ENCODE measurements at regions not wholly inside any gene's neighbourhood (a gene's known extent, or its start where the extent isn't known, plus 50 kb on each side); places are given as distances from the start of the nearest gene placed in this dataset.

DNA sequence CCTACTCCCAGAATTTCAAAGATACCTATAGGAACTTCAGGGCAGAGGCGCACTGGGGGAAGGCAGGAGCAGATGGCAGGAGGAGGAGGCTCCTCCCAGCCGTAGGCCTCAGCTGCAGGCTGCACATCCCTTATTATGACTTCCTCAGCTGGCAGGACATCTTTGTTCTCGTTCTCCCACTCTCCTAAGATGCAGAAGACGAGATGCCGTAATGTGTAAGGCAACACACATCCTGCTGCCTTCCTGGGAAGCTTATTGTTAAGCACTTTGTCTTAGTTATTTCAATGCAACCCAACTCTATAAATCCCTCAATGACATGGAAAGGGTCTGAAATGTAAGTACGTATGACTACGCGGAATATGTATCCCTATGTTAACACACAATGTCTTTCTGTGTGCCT, 599.8 kb upstream of the MGMT start:
- DNase-seq = no peak

DNA sequence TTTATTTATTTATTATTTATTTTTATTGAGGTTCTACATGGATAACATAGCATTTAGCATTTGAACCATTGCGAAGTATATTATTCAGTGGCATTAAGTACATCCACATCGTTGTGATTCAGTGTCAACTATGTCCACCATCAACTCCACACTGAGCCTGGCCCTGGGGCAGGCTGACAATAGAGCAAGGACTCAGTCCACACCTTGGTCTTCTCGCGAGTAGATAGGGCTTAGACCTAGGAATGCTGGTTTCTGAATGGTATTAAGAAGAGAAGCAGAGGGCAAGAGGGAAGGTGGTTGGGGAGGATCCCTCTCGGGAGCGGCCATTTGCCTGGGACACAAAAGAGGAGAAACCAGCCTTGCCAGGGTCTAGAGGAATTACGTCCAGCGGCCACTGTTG, 599.2 kb upstream of the MGMT start:
- DNase-seq = no peak

DNA sequence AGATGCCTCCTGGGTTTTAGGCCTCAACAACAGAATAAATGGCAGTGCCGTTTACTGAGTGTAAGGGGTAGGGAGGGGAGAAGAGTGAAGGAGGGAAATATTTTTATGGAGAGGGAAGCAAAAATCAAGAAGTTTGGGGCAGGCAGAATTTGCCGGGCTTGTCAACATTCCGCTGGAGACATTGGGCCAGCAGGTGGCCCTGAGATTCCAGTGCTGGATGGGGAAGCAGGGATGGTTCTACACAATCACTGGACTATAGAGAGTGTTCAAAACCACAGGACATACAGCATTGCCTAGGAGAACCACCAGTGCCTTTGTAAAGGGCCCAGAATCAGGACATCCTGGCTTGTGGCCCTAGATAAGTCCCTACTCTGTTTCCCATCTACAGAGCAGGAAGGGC, 598.6 kb upstream of the MGMT start:
- DNase-seq = no peak

DNA sequence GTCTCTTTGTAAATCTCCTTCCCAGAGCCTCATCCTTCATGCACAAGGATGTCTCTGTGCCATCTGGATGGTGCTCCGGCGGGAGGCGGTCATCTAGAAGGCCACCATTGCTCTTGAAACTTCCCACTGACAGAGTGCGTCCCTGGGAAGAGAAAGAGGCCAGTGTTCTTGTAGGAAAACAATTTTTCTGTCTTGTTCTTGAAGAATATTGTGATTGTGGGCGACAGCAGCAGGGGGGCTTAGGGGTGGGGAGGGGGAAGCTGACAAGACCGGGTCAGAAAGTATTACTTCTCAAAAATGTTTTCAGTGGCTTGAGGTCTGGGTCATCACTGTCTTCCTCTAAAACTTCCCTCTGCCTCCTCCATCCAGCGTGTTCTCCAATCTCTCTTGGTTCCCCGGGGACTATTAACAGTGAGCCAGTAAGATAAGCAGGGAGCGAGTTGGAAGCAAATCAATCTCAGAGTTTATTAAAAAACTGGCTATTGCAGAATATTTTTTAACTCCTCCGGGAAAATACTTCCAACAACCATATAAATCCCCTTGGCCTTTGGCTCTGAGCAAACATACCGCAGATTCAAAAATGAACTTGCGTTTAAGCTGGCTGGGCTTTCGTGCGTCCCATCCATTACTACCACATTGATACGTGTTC, 597.8 kb upstream of the MGMT start:
- DNase-seq = no peak

DNA sequence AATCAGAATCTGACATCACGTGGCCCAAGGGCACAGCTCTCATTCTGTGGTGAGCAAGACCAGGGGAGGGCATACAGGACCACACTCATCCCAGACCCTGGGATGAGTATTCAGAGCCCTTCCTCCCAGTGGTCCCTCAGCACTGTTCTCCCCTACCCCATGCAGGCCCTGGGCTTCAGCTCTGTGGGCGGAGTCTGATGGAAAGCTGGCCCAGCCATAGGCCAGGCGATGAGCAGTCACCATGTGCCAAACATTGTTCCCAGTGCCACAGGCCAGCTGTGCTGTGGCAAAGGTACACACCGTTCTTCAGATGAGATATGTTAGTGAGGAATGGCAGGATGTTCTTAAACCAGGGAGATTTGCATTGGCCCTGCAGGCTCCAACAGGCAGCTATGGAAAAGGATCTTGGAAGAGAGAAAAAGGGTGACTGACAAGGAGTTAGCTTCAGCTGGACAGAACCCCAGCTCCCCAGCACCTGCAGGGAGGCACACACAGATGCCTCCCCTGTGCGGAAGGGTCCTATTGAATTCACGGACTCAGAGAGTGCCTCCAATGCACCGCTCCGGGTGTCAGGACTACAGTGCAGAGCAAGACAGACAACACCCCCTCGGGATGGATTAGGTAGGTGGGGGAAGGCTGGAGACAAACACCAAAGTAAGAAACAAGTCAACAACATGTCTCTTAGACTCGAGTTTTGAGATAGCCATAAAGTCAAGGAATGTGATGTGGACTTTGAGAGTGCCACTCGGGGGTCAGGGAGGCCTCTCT, 596.0 kb upstream of the MGMT start:
- DNase-seq = no peak

DNA sequence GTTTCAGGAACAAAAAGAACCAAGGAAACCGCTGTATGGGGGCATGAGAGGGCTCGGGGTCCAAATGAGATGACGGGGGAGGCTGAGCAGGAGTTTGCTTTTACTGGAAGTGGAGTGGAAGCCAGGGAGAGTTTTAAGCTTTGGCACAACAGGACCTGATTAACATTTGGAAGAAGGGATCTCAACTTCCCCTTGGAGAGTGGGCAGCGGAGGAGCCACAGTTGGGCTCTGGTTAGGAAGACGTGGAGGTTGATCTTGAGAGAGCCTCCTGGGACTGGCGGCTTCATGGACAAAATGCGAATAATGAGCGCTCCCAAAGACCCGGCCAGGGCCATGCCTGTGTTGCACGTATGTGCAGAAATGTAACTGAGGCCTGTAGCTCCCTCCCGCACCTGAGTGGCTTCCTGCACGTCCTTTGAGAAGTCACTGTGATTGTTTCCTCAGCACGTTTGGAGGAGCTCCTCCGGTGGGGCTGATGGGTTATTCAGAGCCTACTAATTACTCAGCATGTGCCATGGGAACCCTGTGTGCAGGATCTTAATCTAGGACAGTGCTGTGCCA, 595.3 kb upstream of the MGMT start:
- DNase-seq = no peak

DNA sequence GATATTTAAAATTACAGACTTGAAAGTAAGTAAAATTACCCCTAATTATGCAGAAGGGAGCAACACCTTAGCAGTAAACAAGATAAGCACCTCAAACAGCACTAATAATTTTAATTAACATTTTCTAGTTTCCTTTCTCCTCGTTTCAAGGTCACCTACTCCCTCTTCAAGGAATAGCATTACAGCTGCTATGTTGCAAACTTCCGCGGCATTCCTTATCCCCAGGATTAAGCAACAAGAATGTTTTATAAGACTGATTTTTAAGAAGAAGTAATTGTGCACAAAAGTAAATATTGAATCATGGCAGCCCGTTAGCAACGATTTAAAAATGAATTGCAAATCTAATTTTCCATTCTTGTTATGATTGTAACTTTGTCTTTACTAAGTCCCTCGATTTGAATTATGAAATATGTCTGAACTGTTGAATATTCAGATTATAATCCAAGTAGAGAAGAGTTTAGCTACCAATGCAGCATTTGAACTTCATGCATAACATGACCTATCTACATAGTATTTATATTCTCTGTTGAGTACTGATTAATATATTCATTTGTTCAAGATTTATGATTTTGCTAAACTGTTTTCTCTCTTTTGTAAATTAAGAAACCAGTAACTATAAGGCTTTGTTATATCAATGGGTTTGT, 593.5 kb upstream of the MGMT start:
- DNase-seq = no peak

DNA sequence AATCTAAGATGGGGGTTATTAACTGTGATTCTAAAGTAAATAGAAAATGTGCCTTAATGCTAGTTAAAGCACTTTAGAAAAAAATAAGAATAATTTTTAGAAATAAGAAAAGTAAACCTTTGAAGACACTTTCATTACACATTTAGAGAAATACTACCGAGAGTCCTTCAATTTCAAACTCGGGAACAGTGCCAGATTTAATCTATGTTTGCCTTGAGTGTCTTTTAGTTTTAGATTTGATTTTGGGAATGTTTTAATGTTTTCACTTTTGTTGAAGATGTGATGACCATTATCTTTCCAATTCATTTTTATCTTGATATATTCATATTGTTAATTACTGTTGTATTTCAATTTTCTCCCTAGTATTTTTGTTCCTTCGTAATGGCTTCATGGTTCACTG, 592.7 kb upstream of the MGMT start:
- no peak for DNase-seq

DNA sequence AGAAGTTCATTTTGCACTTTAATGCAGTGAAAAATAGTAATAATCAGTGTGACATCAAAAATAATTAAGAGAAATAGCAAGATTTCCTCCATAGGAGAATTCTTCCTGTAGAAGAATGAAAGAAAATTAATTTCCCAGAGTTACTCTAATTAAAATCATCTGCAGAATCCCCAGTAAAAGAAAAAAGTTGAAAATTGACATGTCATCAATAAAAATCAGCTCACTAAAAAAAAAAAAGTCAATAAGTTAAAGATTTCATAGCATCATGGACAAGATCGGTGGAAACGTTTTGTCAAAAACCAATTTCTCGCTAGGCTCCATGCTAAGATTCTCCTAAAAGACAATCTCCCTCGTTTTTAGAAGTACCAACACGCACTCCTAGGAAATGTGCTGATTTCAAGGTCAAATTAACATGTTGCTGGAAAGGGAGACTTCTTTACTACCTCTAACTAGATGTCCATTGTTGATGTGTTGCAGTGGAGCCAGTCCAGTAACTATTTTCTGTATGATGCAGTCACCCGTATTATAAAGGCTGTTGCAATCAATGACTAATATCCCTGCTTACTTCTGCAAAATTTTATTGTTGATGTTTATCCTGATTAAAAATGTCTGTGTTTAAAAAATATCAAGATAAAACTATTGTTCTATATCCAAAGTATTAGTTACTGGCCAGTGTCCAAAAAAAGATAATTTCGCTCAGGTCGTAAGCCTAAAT, 591.9 kb upstream of the MGMT start:
- no peak for DNase-seq

DNA sequence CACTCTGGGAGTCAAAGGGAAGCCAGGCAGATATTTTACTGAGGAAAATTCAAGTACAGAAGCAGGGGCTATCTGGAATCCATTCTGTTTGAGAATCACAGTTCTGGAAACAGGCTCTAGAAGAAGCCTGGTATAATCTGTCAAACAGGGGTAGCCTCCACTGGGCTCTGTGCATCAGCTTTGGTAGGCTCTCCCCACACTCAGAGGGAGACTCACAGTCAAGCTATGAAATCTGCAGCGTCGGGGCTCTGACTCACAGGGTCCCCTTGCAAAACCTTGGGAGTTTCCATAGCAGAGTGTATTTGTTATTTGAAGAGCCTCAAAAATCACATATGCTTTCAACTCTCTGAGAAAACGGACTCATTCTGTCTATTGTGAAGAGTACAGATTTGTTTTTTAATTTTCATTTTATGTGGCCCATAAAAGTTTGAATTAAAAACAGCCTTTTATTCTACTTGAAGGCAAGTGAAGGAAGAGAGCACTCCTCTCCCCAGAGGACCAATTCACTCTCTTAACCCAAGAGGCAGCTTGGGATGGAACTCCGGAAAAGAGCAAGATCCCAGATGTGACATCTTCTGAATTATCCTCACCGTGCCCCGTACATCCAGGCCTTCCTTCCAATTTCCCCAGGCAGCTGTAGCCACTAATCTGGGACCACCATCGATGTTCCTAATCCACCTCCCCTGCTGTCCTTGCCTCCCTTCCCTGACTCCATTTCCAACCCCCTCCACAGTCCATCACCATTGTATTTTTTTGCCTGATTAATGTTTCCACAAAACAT, 590.9 kb upstream of the MGMT start:
- no peak for DNase-seq

DNA sequence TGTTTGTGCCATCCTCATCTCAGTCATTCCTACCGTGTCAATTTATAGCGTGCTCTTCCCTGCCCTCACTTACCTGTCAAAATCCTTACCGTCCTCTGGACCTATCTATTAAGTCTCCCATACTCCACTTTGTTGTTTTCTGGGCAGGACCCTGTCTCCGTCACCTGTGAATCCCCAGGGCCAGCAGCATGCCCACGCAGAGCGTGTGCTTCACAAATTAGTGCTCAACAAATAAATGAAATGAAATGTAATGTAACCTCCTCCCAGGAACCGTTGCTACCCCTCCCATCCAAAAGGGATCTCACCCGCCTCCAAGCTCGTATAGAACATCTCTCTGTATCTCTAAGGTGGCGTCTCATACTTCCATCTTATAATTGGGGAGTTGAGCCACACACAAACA, 589.9 kb upstream of the MGMT start:
- no peak for DNase-seq

DNA sequence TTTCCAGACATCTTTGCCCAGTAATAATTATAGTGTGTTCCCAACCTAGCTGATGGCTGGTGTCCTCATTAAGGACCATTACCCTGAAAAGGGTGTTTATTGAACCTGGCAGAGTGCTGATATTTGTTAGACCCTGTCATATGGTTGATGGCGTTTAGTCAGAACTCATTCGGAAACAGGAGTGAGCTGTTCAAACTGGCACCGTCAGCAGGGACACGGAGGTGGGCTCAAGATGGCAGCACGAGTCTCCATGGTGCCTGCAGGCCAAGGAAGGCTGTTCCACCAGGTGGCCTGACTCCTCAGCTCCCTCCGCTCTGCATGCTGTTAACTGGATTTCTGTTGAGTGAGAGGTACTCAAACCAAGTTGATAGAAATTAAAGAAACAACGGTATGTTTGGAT, 589.1 kb upstream of the MGMT start:
- DNase-seq = no peak

DNA sequence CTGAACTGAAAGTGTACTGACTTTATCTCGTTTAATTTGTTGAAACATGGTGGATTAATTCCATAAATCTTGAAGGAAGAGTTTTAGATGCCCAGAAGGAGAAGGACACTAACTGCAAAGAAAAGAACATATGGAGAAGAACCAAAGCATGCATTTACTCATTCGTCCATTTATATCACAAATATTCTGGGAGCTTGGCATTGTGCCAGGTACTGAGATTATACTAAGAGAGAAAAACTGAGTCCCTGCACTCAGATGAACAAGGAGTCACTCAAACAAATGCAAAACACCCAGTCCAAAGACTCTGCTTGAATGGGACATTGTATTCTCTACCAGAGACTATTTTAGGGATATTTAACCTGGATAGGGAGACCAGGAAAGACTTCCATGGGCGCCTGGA, 588.0 kb upstream of the MGMT start:
- no peak for DNase-seq

DNA sequence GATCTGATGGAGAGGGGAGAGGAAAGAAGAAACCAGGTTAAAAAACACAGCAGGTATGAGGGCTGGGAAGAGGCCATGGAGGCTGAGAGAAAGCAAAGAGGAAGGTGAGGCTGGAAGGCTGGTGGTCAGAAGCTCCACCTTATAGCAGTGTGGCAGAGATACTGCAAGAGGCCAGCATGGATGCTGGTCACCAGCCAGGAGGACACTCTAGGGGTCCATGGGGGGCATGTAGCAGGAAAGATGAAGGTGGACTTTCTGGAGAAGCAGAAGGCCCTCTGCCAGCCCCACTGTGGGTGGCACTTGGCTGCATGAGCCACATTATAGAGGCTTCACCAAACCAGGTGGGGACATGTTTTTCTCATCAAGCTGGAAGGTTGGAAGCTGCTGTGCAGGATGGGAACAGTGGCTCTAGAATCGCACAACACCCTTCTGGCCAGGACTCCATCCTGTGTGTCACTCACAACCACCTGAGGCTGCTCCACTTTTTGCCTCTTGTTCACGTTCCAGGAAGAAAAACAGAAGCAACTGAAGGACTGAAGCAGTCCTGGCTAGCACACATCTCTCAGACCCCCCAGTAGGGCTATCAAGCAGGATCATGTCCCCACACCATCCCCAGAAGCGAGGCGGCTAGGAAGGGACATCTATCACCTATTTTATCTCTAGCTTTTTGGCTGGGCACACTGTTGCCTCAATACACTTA, 587.5 kb upstream of the MGMT start:
- no peak for DNase-seq

DNA sequence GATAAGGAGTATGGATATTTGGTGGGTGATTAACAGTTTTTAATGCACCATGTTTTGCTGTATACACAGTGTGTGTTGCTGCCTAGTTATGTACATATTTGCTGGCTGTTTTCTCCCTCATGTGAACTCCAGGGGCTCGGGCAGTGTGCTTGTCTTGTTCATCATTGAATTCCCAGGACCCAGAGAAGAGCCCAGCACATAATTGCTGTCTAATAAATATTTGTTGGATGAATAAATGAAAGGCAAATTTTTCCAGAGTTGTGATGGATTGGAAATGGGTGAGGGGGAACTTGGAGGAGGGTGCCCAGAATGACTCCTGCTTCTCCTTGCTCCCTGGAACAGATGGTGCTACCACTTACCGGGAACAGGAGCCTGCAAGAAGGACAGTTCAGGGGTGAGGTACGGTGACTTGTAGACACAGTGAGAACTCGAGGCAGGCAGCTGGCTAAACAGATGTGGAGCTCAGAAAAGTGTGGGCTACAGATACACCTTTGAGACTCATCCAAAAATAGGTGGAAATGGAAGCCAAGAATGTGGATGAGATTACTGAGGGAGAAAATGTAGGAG, 586.8 kb upstream of the MGMT start:
- DNase-seq = no peak

DNA sequence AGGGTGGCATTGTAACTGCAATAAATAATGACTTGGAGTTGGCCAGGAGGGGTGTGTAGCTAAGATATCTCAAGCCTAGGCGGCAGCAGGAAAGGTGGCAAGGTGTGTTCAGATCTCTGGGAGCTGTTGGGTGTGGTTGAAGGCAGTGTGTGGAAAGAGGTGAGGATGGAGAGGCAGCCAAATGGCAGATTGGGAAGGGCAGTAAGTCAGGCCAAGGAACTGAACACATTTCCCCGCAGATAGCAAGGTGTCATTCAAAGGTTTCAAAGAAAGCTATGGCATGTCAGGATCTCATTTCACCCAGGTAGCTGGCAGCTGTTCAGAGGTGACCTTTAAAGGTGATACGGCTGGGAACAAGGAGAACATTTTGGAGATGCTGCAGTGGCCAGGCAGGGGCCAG, 586.0 kb upstream of the MGMT start:
- no peak for DNase-seq

DNA sequence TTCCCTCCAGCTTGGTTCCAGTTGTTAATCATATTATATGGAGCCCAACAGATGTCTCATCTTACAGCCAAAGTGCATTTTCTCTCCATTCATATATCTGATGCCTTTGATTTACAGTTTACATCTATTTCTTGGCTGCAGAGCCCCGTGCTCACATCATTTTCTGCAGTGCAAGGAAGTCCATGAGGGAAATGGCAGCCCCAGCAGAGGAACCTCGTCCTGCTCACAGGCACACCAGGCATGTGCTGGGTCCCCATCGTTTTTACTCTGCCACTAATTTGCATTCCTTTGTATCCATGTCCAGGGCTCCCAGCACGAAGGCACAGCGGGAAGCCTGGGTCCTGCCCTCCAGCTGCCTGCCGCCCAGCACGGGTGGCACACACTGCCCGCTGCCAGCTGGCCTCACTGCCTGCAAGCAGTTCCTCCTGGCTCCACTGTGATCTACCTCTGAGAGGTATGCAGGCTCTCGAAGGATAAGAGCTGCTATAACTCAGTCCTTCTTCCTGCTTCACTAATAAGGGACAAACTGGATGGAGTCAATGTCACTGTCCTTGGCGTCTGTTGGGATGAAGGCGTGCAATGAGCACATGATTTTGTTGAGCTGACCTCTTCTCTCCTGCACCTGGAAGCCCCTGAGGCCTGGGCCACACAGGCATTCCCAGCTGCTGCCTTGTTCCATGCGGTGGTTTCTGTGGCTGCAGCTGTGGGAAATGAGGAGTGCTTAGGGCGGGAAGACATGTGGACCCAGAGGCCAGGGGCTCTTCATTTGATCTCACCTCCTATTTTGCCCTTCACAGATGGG, 583.6 kb upstream of the MGMT start:
- DNase-seq = no peak

DNA sequence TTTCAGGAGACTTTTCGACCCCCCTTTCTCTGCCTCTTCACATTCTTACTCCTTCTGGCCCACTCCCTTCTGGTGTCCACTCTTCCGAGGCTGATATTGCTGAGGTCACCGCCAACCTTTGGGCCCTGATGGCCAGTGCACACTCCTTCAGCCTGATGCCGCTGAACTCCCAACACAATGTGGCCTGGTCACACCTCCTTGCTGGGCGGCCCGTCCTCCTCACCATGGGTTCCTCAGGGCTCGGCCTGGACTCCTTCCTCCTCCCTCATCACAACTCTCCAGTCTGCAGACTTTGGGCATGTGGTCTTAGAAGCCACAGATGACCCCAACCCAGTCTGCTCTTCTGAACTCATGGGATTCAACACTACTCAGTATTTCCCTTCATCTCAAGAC, 583.0 kb upstream of the MGMT start:
- DNase-seq = no peak

DNA sequence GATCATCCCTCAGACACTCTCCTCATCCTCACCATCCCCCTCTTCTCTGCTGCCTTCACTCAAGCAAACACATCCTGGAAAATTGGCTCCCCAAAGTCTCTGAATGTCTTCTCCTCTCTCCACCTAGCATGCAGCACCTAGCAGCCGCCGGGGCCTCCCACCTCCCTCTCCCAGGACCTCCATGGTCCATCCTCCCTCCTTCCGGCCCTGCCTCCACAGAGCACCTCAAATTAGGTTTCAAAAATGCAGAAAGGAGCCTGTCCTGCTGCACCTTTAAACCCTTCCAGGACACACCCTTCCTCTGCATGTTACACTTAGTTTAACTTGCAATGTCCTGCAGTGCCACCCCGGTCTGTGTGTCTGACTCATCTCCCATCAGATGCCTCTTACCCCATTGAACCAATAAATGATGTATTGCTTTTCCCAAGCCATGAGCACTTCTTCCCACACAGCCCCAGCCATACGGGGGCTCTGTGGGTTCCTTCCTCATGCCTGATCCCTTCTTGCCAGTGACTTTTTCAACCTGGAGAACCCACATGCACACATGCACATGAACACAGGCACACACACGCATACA, 582.5 kb upstream of the MGMT start:
- DNase-seq = no peak

Measured in EL (cell line).